Stimulated activated CD8-positive, alpha-beta memory T cell treated with anti-CD3 and anti-CD28 coated beads, Interleukin-15, amount 100 ng/mL, for 1 hour (primary cell): ENCODE measurements at regions not wholly inside any gene's neighbourhood (a gene's known extent, or its start where the extent isn't known, plus 50 kb on each side); places are given as distances from the start of the nearest gene placed in this dataset.
"Not testable (repeated sequence)": the region's sequence is repeated elsewhere in the genome, so short reads cannot be mapped to it uniquely, and the experiment has no call there.

ENCODE experiments used
- DNase-seq: peaks from one replicate; pipeline ENCODE4 v3.0.0-alpha.2; 2020; ENCODE audit warnings: low read depth

DNA sequence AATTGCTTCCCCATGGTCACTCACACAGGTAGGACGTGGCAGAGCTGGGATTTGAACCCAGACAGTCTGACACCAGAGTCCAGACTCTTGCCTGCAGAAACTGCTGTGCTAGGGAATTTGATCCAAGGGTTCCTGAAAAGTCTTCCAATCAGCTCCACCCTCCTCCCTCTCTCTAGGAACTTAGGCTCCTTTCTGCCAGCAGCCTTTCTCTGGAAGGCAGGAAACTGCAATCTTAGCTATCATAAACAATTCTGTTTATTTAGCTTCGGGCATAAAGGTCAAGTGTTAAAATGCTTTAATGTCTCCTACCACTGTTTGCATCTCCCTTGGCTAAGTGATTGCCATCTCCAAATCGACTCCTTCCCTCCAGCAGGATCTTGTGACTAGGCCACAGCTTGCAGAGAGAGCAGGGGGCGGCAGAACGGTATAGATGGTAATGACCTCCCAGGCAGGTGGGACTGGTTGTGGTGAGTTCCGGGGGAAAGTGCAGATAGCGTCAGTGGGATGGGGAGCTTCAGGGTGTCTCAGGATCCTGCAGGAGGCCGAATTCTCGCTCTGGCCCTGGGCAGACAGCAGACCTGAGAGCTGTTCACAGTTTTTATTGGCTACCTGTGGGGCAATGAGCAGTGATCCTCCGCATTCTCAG lies 882.4 kb upstream of the EEF2KMT start:
- no peak for DNase-seq

GRCh38 chr16:5977329-5977728 lies 879.7 kb upstream of the EEF2KMT start:
- no peak for DNase-seq

DNA sequence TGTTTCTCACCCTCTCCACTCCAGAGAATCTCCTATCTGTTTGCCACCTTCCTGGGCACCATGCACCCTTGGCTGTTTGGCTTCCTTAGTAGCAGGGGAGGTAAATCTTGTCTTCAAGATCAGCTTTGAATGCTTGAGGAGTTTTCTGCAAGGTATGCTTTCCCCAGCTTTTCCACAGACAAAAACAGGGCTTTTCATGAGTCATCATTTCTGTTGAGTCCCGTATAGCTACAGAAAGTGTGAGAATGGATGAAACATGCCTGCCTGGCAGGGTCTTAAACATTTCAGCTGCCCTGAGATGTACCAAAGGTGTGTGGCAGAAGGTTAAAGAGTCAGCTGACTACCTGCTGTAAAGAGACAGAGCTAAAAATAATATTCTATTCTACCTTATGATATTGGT lies 875.2 kb upstream of the EEF2KMT start:
- no peak for DNase-seq

- no peak for DNase-seq
Observed at GRCh38 chr16:5971924-5972323, 874.3 kb upstream of the EEF2KMT start.

DNA sequence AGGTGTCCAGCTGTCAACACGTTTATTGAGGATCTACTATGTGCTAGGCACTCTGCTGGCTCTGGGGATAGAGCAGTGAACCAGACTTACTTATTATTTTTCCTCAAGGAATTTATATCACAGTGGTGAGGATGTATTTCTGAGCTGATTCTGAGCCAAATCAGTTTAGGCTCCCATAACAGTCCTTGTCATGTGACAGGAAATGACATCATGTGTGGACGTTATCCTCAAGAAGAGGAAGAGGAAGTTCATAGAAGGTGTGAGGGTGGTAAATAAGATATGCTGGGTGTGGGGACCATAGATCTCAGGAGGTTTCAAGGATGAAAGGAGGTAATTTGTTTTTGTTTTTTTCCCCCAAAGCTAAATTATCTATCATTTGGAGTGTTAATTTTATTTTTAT lies 873.5 kb upstream of the EEF2KMT start:
- no peak for DNase-seq

DNA sequence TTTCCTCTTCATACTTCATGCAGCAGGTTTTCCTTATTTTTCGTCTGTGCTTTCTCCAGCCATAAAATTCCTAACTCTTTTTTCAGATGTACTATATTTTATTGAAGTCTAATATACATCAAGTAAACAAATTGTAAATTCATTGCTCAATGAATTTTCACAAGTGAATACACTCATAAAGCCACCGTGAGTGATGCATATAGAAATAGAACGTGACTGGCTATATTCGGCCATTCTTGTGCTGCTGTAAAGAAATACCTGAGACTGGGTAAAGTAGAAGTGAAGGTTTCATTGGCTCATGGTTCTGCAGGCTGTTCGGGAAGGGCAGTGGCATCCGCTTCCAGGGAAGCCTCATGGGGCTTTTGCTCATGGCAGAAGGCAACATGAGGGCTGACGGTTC lies 868.4 kb upstream of the EEF2KMT start:
- DNase-seq: no peak

GRCh38 chr16:5965321-5965720 lies 867.7 kb upstream of the EEF2KMT start:
- DNase-seq: no peak

DNA sequence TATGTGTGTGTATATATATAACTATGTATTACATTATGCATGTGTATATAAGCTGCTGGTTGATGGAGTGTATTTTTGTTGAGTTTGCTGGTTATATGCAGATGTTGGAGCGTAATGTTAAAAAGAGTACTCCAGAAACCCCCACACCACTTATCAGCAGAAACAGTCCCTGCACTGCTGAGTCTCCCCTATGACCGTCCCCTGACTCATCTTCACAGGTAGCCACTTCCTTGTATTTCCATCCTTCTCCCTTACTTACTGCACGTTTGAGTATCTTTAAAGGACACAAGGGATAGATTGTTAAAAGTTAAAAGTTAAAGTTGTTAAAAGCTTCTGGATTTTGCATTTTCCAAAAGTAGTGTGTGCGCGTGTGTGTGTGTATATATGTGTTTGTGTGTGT lies 853.9 kb upstream of the EEF2KMT start:
- no peak for DNase-seq

GRCh38 chr16:5944971-5945370 lies 847.4 kb upstream of the EEF2KMT start:
- no peak for DNase-seq

DNA sequence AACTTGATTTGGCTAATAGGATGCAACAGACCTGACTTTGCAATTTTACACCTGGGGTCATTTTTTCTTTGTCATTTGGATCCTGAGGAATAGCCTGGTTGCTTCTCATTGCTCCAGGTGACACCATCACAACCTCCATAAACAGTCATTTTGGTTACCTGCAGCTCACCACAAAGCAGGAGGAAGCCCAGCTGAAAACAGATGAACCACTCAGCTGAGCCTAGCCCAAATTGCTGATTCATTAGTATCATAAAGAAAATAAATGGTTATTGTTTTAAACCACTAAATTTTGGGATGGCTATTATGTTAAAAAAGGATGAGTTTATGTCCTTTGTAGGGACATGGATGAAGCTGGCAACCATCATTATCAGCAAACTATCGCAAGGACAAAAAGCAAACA lies 841.0 kb upstream of the EEF2KMT start:
- no peak for DNase-seq

DNA sequence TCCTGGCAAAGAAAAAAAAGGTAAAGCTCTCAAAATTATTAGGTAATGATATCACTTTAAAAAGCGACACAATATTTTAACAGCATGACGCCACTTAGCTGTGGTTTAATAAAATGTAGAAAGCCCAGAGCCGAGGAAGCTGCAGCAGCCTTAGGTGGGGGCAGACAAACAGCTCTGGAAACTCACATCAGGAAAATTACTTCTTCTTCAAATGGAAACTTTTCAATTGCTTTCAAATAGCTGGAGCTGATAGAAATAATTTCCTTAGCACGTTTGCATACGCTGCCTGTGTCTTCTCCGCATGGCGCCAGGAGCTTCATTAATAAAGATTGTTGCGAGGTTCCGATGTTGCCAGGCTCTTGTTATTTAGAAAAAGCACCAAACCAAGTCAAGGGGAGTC lies 835.3 kb upstream of the EEF2KMT start:
- DNase-seq: no peak

- DNase-seq: no peak
Observed at GRCh38 chr16:5928476-5929065, 831.0 kb upstream of the EEF2KMT start.

DNA sequence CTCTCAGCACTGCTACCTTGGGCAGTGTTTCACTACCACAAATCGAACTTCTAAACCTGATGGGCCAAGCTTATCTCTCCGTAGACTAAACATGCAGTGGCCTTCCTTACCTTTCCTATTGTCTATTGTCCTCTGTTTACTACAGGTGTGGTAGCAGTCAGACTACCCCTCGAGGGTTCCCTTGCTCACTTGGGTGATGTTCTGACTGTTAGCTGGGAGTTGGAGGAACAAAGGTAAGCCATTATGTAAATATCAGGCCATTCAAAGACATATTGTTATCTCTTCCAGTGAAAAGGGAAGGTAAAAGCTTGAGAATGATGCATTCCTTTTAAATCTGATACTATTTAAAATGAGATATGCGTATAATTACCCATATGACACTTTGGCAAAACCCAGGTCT lies 828.3 kb upstream of the EEF2KMT start:
- DNase-seq: no peak

DNA sequence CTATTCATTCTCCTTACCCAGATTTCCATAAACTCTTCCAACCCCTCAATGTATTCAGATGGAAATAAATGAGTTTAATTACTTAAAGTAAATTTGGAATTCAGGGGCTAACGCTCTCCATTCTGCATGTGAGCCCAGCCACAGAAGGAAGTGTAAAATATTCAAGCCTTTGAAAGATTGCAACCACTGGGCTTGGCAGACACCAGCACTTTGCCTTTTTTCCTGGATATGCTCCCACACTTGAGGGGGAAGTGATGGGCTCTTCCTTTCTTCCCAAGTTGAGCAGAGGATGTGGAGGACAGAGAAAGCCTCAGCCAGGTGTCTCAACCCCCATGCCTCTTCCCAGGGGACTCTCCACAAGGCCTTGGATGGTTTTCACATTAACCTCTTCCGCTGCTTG lies 825.1 kb upstream of the EEF2KMT start:
- DNase-seq: no peak

DNA sequence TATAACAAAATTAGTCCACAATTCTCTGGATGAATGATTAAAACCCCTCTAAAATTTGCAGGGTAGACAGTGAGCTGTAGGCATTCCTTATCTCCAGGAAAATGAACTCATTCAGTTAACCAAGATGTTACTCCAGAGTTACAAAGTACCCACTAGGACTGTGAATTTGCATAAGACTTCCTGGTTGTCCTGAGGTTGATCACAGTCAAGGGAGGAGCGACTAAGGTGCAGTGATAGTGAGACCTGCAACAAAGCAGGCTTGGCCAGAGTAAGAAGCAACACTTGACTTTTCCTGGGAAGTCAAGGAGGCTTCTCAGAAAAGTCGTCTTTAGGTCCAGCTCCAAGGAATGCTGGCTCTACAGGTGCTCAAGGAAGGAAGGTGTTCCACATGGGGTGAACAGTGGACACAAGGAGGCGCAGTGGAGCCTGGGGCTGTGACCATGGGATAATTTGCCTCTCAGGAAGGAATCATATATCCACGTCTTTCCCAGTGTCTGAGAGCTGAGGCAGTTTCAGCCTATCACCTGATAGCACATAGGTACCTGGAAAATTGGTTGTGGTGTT lies 821.1 kb upstream of the EEF2KMT start:
- no peak for DNase-seq

GRCh38 chr16:5917436-5918195 lies 820.0 kb upstream of the EEF2KMT start:
- DNase-seq: no peak

DNA sequence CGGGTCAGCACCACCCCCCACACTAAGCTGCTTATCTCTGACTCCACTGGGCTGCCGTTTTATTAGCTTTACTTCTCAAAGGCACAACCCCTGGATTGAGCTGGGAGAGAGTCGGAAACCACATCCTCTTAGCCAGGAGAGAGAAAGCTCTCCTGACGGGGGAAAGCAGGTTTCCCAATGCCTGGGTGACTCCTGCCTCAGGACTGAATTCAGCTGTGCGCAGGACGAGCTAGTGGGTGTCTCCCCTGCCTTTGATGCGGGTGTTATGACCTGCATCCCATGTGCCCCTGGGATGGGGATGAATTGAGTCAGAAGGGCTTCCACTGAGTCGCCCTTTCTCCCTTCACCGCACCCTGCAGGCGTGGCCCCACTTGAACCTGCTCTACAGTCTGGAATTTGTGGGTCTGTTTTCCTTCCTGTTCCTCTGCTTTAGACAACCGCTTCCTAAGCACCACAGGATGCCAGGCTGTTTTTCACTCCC lies 819.2 kb upstream of the EEF2KMT start:
- DNase-seq: no peak

DNA sequence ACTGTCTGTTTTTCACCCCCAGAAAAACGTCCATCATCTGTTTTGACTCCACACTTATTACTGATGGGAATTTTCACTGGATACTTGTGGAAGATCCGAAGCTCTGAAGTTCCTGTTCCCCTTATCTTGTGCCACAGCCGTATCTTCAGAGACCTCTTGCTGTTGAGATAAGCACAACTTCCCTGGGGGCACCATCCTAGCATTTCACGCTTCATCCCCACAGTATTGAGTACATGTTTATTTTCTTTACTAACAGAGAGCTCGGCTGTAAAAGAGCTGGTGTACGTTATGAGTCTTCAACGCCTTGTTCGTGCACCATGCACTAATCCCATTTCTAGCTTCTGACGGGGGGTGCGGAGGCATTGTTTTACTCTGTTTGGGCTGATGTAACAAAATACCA lies 813.6 kb upstream of the EEF2KMT start:
- DNase-seq: no peak

- DNase-seq: not testable (repeated sequence)
Observed at GRCh38 chr16:5909556-5909955, 812.0 kb upstream of the EEF2KMT start.

GRCh38 chr16:5907544-5907943 lies 809.9 kb upstream of the EEF2KMT start:
- no peak for DNase-seq

- DNase-seq: no peak
Observed at GRCh38 chr16:5906351-5906750, 808.8 kb upstream of the EEF2KMT start.

DNA sequence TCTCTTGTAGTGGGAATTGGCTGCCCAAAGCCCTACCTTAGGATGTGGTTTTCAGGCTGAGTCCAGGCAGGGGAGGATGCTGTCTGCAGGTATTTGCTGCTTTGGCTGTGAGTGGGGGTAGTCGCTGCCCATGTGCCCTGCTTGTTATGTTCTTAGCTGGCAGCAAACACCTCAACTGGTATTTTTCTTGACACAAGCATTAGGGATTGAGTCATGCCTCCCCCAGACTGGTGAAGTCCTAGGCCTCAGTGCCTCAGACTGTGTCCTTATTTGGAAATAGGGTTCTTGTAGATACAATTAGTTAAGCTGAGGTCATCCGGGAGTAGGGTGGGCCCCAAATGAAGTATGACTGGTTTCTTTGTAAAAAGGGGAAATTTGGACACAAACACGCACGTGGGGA lies 808.3 kb upstream of the EEF2KMT start:
- DNase-seq: no peak

DNA sequence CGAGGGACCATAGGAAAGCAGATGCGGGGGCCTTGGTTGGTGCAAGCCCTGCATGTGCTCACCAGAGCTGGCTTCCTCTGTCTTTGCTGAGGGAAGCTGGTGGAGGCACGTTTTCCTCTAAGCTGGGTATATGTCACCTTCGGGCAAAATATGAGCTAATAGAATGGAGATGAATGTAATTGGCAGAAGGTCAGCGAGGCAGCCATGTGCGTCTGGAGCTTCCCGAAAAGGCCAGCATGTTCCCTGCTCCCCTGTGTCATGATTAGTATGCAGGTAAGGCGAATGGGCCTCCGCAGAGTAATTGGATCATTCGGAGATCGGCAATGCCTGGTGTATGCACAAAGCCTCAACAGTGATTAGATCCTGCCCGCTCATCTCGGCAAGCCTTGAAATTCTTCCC lies 806.2 kb upstream of the EEF2KMT start:
- no peak for DNase-seq
